GM18511 (cell line): ENCODE measurements at regions not wholly inside any gene's neighbourhood (a gene's known extent, or its start where the extent isn't known, plus 50 kb on each side); places are given as distances from the start of the nearest gene placed in this dataset.

Source experiments
- ATAC-seq: cut with Tn5 transposase; IDR thresholded peaks from one replicate; pipeline ENCODE4 v1.9.1; 2021; ENCODE audit warnings: mild to moderate bottlenecking, moderate library complexity; ENCODE audit not compliant: unreplicated experiment

- no peak for ATAC-seq
These were observed 70.7 kb upstream of the PSMA6 start for GRCh38 chr14:35221462-35221861.

GRCh38 chr14:35222324-35222723, 69.9 kb upstream of the PSMA6 start:
- ATAC-seq: no peak

GRCh38 chr14:35222872-35223466, 69.2 kb upstream of the PSMA6 start:
- no peak for ATAC-seq

- ATAC-seq: no peak
These were observed 68.3 kb upstream of the PSMA6 start for GRCh38 chr14:35223927-35224326.

- no peak for ATAC-seq
These were observed 67.6 kb upstream of the PSMA6 start for GRCh38 chr14:35224615-35225014.

GRCh38 chr14:35229084-35229791, 62.9 kb upstream of the PSMA6 start:
- ATAC-seq: no peak

- ATAC-seq: no peak
These were observed 62.4 kb upstream of the PSMA6 start for GRCh38 chr14:35229792-35230089.

GRCh38 chr14:35231207-35231760, 60.9 kb upstream of the PSMA6 start:
- no peak for ATAC-seq

- ATAC-seq: no peak
These were observed 58.0 kb upstream of the PSMA6 start for GRCh38 chr14:35234012-35234805.

GRCh38 chr14:35235840-35236239, 56.3 kb upstream of the PSMA6 start:
- ATAC-seq: no peak

- no peak for ATAC-seq
These were observed 55.4 kb upstream of the PSMA6 start for GRCh38 chr14:35236806-35237205.

GRCh38 chr14:35240231-35240630, 52.0 kb upstream of the PSMA6 start:
- ATAC-seq: no peak
